C4-2B (cell line): ENCODE measurements at regions not wholly inside any gene's neighbourhood (a gene's known extent, or its start where the extent isn't known, plus 50 kb on each side); places are given as distances from the start of the nearest gene placed in this dataset.

Experiments
- CTCF ChIP-seq: fragments of 450-650 bp; conservative IDR thresholded peaks from 2 replicates; pipeline ENCODE4 v1.5.1; 2017; ENCODE audit warnings: mild to moderate bottlenecking
- ZFX ChIP-seq: fragments of 450-650 bp; IDR thresholded peaks from 2 replicates; pipeline ENCODE4 v1.6.1; 2017

GRCh38 chr17:37834168-37834567, 89.3 kb upstream of the HNF1B start:
- TF ChIP-seq CTCF: no peak
- TF ChIP-seq ZFX: no peak
